ENCODE measurements at regions not wholly inside any gene's neighbourhood (a gene's known extent, or its start where the extent isn't known, plus 50 kb on each side); places are given as distances from the start of the nearest gene placed in this dataset.

- Histone ChIP-seq H2AFZ (ENCODE audit: control insufficient read depth, low read depth, low read length) (no peak overlapping the region), H3K9me3 (replicated peaks; ENCODE audit: control insufficient read depth, insufficient read depth, low read length) (no peaks in the 10 kb centered on the region), H3K27ac (ENCODE audit: control insufficient read depth, insufficient read depth) (no peak overlapping the region), H3K4me2 (ENCODE audit: control insufficient read depth, insufficient read depth) (no peak overlapping the region), H4K20me1 (ENCODE audit: control insufficient read depth, insufficient read depth) (no peaks in the 10 kb centered on the region), H3K79me2 (ENCODE audit: control insufficient read depth, insufficient read depth, low read length) (no peaks in the 10 kb centered on the region), H3K36me3 (ENCODE audit: control insufficient read depth in 2 of 2, insufficient read depth in 2 of 2, low read length in 1 of 2) (no peaks in the 10 kb centered on the region), H3K4me1 (ENCODE audit: control insufficient read depth, insufficient read depth, low read length) (no peaks in the 10 kb centered on the region), H3K27me3 (replicated peaks in 1 of 2; ENCODE audit: control insufficient read depth in 2 of 2, insufficient read depth in 2 of 2, low read length in 1 of 2) (no peaks in the 10 kb centered on the region), H3K9ac (ENCODE audit: control insufficient read depth, insufficient read depth, low read length) (no peak overlapping the region), H3K4me3 (no peak overlapping the region)
- BruUV-seq (replicated peaks): no TSS peak
- in situ Hi-C loops (cut with MboI): no loop called here
- no peak for TF ChIP-seq FOS (IDR thresholded peaks at IDR 0.05; ENCODE audit: borderline replicate concordance, extremely low read depth, insufficient read length)
- TF ChIP-seq PRDM15 (CRISPR knock-in tag; IDR thresholded peaks at IDR 0.05): no peak
- no peak for TF ChIP-seq CTCF (IDR thresholded peaks at IDR 0.05 in 2 of 3, conservative IDR thresholded peaks at IDR 0.05 in 1 of 3; ENCODE audit: control insufficient read depth in 2 of 3, extremely low read depth in 1 of 3, insufficient read depth in 1 of 3, low read depth in 3 of 3, low read length in 3 of 3)
- no peak for TF ChIP-seq DPF2 (IDR thresholded peaks at IDR 0.05)
- no peak for ATAC-seq
- CTCF ChIA-PET: interaction anchor here (0.6 kb wide), 1 partner anchor 111 kb away, joined by 5 read pairs; no protein-coding TSS in a partner anchor
- no peak for FAIRE-seq
- RAD21 ChIA-PET (ENCODE audit: unreplicated experiment): no interaction called here
- no peak for DNase-seq (ENCODE audit: low read depth, low spot score)
- POLR2A ChIA-PET: interaction anchor here (1.5 kb wide), 1 partner anchor 13 kb away, joined by 3 read pairs; no protein-coding TSS in a partner anchor
- 14% methylated on average over 2 of the region's 2 CpGs for WGBS (ENCODE audit: insufficient coverage, insufficient replicate concordance, low lambda C conversion rate, missing lambda C conversion rate)
- SMC1A ChIA-PET (ENCODE audit: uncharacterized antibody, unreplicated experiment): no interaction called here
- intact Hi-C loops (cut with micrococcal nuclease; ENCODE audit: unreplicated experiment): no loop called here
These were observed 450.1 kb upstream of the SLITRK1 start for GRCh38 chr13:84332346-84332745.
